Bronchial epithelial cell (primary cell): ENCODE measurements at regions not wholly inside any gene's neighbourhood (a gene's known extent, or its start where the extent isn't known, plus 50 kb on each side); places are given as distances from the start of the nearest gene placed in this dataset.

Experiments used
- DNase-seq: peaks from one replicate; pipeline ENCODE4 v3.0.0-alpha.2; 2010; ENCODE audit warnings: low read depth
- FAIRE-seq: peaks from 2 replicates; lab custom pipeline; 2011; peaks lifted over from hg19 to GRCh38; lab: Jason Lieb, UNC
- H3K27me3 ChIP-seq: 2 replicates; pipeline ENCODE4 v1.5.1; 2011; ENCODE audit warnings: low read length; ENCODE audit not compliant: control insufficient read depth, insufficient read depth
- H3K36me3 ChIP-seq: 2 replicates; pipeline ENCODE4 v1.5.1; 2011; ENCODE audit warnings: low read length; ENCODE audit not compliant: control insufficient read depth, insufficient read depth
- H3K4me3 ChIP-seq: 2 replicates; pipeline ENCODE4 v1.5.1; 2011; ENCODE audit warnings: mild to moderate bottlenecking, low read depth, low read length, control low read depth
- CTCF ChIP-seq: IDR thresholded peaks from 2 replicates; pipeline ENCODE4 v1.5.1; 2011; ENCODE audit warnings: mild to moderate bottlenecking, moderate library complexity, low read length, control low read depth, inconsistent platforms; ENCODE audit not compliant: insufficient read depth, severe bottlenecking

GRCh38 chr10:46234026-46234425 is 52.8 kb upstream of the ANTXRL start:
- no peak for FAIRE-seq
- Histone ChIP-seq H3K4me3 (no peak overlapping the region), H3K36me3 (no peaks in the 10 kb centered on the region), H3K27me3 (no peaks in the 10 kb centered on the region)
- TF ChIP-seq CTCF: no peak
- no peak for DNase-seq

GRCh38 chr10:46234431-46235060 is 52.3 kb upstream of the ANTXRL start:
- DNase-seq: no peak
- no peak for FAIRE-seq
- H3K4me3 ChIP-seq: no peak overlapping the region
- no peak for TF ChIP-seq CTCF
- no peaks in the 10 kb centered on the region for H3K36me3 ChIP-seq
- no peaks in the 10 kb centered on the region for H3K27me3 ChIP-seq

GRCh38 chr10:46235705-46236545 is 50.9 kb upstream of the ANTXRL start:
- FAIRE-seq (no peak), DNase-seq (no peak)
- no peaks in the 10 kb centered on the region for H3K36me3 ChIP-seq

GRCh38 chr10:46236546-46236887 is 50.3 kb upstream of the ANTXRL start:
- H3K36me3 ChIP-seq: no peaks in the 10 kb centered on the region
- H3K27me3 ChIP-seq: no peaks in the 10 kb centered on the region
- no peak for TF ChIP-seq CTCF
- H3K4me3 ChIP-seq: no peak overlapping the region
- no peak for FAIRE-seq
- no peak for DNase-seq

More at GRCh38 chr10:46235705-46236545, 50.9 kb upstream of the ANTXRL start:
- no peaks in the 10 kb centered on the region for H3K27me3 ChIP-seq
- TF ChIP-seq CTCF: no peak
- no peak overlapping the region for H3K4me3 ChIP-seq

GRCh38 chr10:46236941-46237681 is 49.7 kb upstream of the ANTXRL start:
- FAIRE-seq (no peak), DNase-seq (no peak)
- no peaks in the 10 kb centered on the region for H3K36me3 ChIP-seq

More at GRCh38 chr10:46236941-46237681, 49.7 kb upstream of the ANTXRL start:
- H3K4me3 ChIP-seq: no peak overlapping the region
- no peak for TF ChIP-seq CTCF
- no peaks in the 10 kb centered on the region for H3K27me3 ChIP-seq
